H1 (cell line): ENCODE measurements at regions not wholly inside any gene's neighbourhood (a gene's known extent, or its start where the extent isn't known, plus 50 kb on each side); places are given as distances from the start of the nearest gene placed in this dataset.

Source experiments
- CTCF ChIA-PET: fragments of 300-600 bp; sonication (Branson Sonifier 250); formaldehyde crosslinking; loops from one replicate; lab custom pipeline; 2021; ENCODE audit not compliant: partially characterized antibody; lab: Charles Lee
- POLR2A ChIA-PET: fragments of 300-600 bp; sonication (Branson Sonifier 250); formaldehyde crosslinking; loops from one replicate; lab custom pipeline; 2021; ENCODE audit warnings: inconsistent platforms; ENCODE audit not compliant: partially characterized antibody; lab: Charles Lee
- DNase-seq, 2 experiments: peaks; one replicate each; pipeline versions ENCODE4 v3.0.0 to v3.0.0-alpha.2; 2010 to 2022; ENCODE audit warnings: low spot score in 2 of 2, low read depth in 1 of 2, mixed read lengths in 1 of 2
- FAIRE-seq: peaks from 2 replicates; lab custom pipeline; 2011; peaks lifted over from hg19 to GRCh38; lab: Jason Lieb, UNC
- H2AFZ ChIP-seq: 2 replicates; pipeline ENCODE4 v1.8.1; 2012; ENCODE audit warnings: low read length, inconsistent platforms
- H2AK5ac ChIP-seq: 2 replicates; pipeline ENCODE4 v1.6.1; 2013; ENCODE audit warnings: low read depth, low read length
- H2BK120ac ChIP-seq: replicated peaks from 2 replicates; pipeline ENCODE3; 2013; ENCODE audit warnings: low read depth, low read length, inconsistent platforms
- H2BK12ac ChIP-seq: 2 replicates; pipeline ENCODE4 v1.6.1; 2013; ENCODE audit warnings: low read depth, low read length
- H2BK15ac ChIP-seq: 2 replicates; pipeline ENCODE4 v1.6.1; 2013; ENCODE audit warnings: low read length
- H2BK20ac ChIP-seq: 2 replicates; pipeline ENCODE4 v1.6.1; 2013; ENCODE audit warnings: low read length
- H2BK5ac ChIP-seq: 2 replicates; pipeline ENCODE4 v1.6.1; 2013; ENCODE audit warnings: low read depth, low read length
- H3K14ac ChIP-seq: 2 replicates; pipeline ENCODE4 v1.6.1; 2013; ENCODE audit warnings: inconsistent platforms; ENCODE audit not compliant: insufficient read length
- H3K18ac ChIP-seq: 2 replicates; pipeline ENCODE4 v1.6.1; 2013; ENCODE audit warnings: low read length; ENCODE audit errors: extremely low read depth
- H3K23ac ChIP-seq: 2 replicates; pipeline ENCODE4 v1.6.1; 2013; ENCODE audit warnings: inconsistent platforms; ENCODE audit not compliant: insufficient read length
- H3K23me2 ChIP-seq: 2 replicates; pipeline ENCODE4 v1.6.1; 2013; ENCODE audit warnings: low read depth, low read length
- H3K27ac ChIP-seq: 2 replicates; pipeline ENCODE4 v1.6.1; 2011; ENCODE audit warnings: low read depth, low read length, inconsistent platforms
- H3K27me3 ChIP-seq, 4 experiments: replicated peaks in 1 of 4; 1 replicate in 1 of 4; 2 replicates in 3 of 4; pipeline versions ENCODE4 v1.6.1 to v1.8.1; 2011 to 2013; ENCODE audit warnings: low read length in 3 of 4, mild to moderate bottlenecking in 3 of 4, inconsistent platforms in 2 of 4, mixed read lengths in 2 of 4, moderate library complexity in 1 of 4; ENCODE audit not compliant: control insufficient read depth in 3 of 4, insufficient read depth in 3 of 4; ENCODE audit errors: extremely low read depth in 1 of 4
- H3K36me3 ChIP-seq, 4 experiments: 2 replicates each; pipeline versions ENCODE4 v1.6.1 to v1.8.1; 2011 to 2013; ENCODE audit warnings: mild to moderate bottlenecking in 4 of 4, low read length in 3 of 4, moderate library complexity in 2 of 4, control low read depth in 1 of 4, inconsistent platforms in 1 of 4; ENCODE audit not compliant: insufficient read depth in 4 of 4, control insufficient read depth in 2 of 4
- H3K4ac ChIP-seq: replicated peaks from 2 replicates; pipeline ENCODE3; 2013; ENCODE audit warnings: low read length, low read depth, mixed read lengths, inconsistent platforms; ENCODE audit not compliant: insufficient read length
- H3K4me1 ChIP-seq, 4 experiments: replicated peaks in 1 of 4; 1 replicate in 1 of 4; 2 replicates in 3 of 4; pipeline versions ENCODE4 v1.6.1 to v1.8.1; 2011 to 2013; ENCODE audit warnings: low read length in 3 of 4, inconsistent platforms in 2 of 4, mixed read lengths in 1 of 4; ENCODE audit not compliant: insufficient read depth in 4 of 4, control insufficient read depth in 3 of 4
- H3K4me2 ChIP-seq, 2 experiments: 2 replicates each; pipeline versions ENCODE4 v1.6.1 to v1.8.1; 2011 to 2013; ENCODE audit warnings: low read depth in 2 of 2, low read length in 2 of 2, control low read depth in 1 of 2, inconsistent platforms in 1 of 2, mild to moderate bottlenecking in 1 of 2; ENCODE audit not compliant: insufficient read depth in 1 of 2
- H3K4me3 ChIP-seq, 4 experiments: fragments of 200-600, 300-600 bp in 1 of 4; sonication (generic), shearing (Covaris generic), sonication (Bioruptor Twin) in 1 of 4; 2 replicates each; pipeline versions ENCODE4 v1.5.1 to v1.8.1; 2011 to 2016; ENCODE audit warnings: low read length in 4 of 4, low read depth in 3 of 4, control low read depth in 2 of 4, inconsistent platforms in 2 of 4, mild to moderate bottlenecking in 2 of 4, mixed read lengths in 1 of 4, moderate library complexity in 1 of 4; ENCODE audit not compliant: insufficient read depth in 2 of 4; ENCODE audit errors: extremely low read depth in 1 of 4
- H3K56ac ChIP-seq: replicated peaks from 2 replicates; pipeline ENCODE3; 2013; ENCODE audit warnings: low read depth, mild to moderate bottlenecking, mixed read lengths, low read length, inconsistent platforms; ENCODE audit not compliant: insufficient read length
- H3K79me1 ChIP-seq: 2 replicates; pipeline ENCODE4 v1.6.1; 2013; ENCODE audit warnings: low read depth, low read length, control low read depth
- H3K79me2 ChIP-seq, 2 experiments: 2 replicates each; pipeline versions ENCODE4 v1.6.1 to v1.8.1; 2012 to 2013; ENCODE audit warnings: low read length in 2 of 2, mild to moderate bottlenecking in 2 of 2, inconsistent platforms in 1 of 2; ENCODE audit not compliant: insufficient read depth in 2 of 2, control insufficient read depth in 1 of 2
- H3K9ac ChIP-seq, 4 experiments: replicated peaks in 1 of 4; 1 replicate in 1 of 4; 2 replicates in 3 of 4; pipeline versions ENCODE4 v1.6.1 to v1.8.1; 2011 to 2013; ENCODE audit warnings: low read depth in 3 of 4, low read length in 3 of 4, control low read depth in 2 of 4, mild to moderate bottlenecking in 2 of 4, moderate library complexity in 2 of 4, inconsistent platforms in 1 of 4; ENCODE audit errors: extremely low read depth in 1 of 4
- H3K9me3 ChIP-seq, 2 experiments: 2 replicates each; pipeline versions ENCODE4 v1.6.1 to v1.8.1; 2012 to 2013; ENCODE audit warnings: mild to moderate bottlenecking in 2 of 2, moderate library complexity in 2 of 2, control low read depth in 1 of 2, inconsistent platforms in 1 of 2, low read depth in 1 of 2, low read length in 1 of 2, mixed read lengths in 1 of 2; ENCODE audit not compliant: insufficient read depth in 2 of 2
- H4K20me1 ChIP-seq, 2 experiments: replicated peaks in 1 of 2; 2 replicates each; pipeline versions ENCODE3 to v1.8.1; 2011 to 2013; ENCODE audit warnings: inconsistent platforms in 2 of 2, low read length in 2 of 2, mild to moderate bottlenecking in 1 of 2; ENCODE audit not compliant: insufficient read depth in 2 of 2, control insufficient read depth in 1 of 2
- H4K5ac ChIP-seq: 2 replicates; pipeline ENCODE4 v1.6.1; 2013; ENCODE audit warnings: low read length, low read depth, mixed read lengths, inconsistent platforms; ENCODE audit not compliant: insufficient read length
- H4K8ac ChIP-seq: 2 replicates; pipeline ENCODE4 v1.8.0; 2013; ENCODE audit warnings: mild to moderate bottlenecking, moderate library complexity, low read length, inconsistent platforms; ENCODE audit not compliant: insufficient read depth; ENCODE audit errors: extremely low read depth
- H4K91ac ChIP-seq: replicated peaks from 2 replicates; pipeline ENCODE3; 2013; ENCODE audit warnings: low read length, mixed read lengths, inconsistent platforms; ENCODE audit not compliant: insufficient read length
- ASH2L ChIP-seq: fragments of 200-600, 300-600 bp; sonication (generic); IDR thresholded peaks from one replicate; pipeline ENCODE4 v1.7.1; 2017; ENCODE audit warnings: low read length
- BACH1 ChIP-seq: IDR thresholded peaks from 2 replicates; pipeline ENCODE4 v1.6.1; 2012; ENCODE audit warnings: low read length, improper control_type of control experiment
- BRCA1 ChIP-seq: IDR thresholded peaks from 2 replicates; pipeline ENCODE4 v1.6.1; 2012; ENCODE audit warnings: low read depth, low read length, improper control_type of control experiment
- CBX5 ChIP-seq: fragments of 300-800, 300-1000 bp; sonication (generic); IDR thresholded peaks from 2 replicates; pipeline ENCODE4 v1.7.1; 2016; ENCODE audit warnings: antibody characterized with exemption, low read length, low read depth
- CEBPB ChIP-seq: IDR thresholded peaks from 2 replicates; pipeline ENCODE4 v1.6.1; 2012; ENCODE audit warnings: low read depth, low read length
- CHD1 ChIP-seq: IDR thresholded peaks from 2 replicates; pipeline ENCODE4 v1.6.1; 2012; ENCODE audit warnings: low read depth, low read length, improper control_type of control experiment
- CHD2 ChIP-seq: IDR thresholded peaks from 2 replicates; pipeline ENCODE4 v1.6.1; 2012; ENCODE audit warnings: low read length, improper control_type of control experiment
- GABPA ChIP-seq: IDR thresholded peaks from 2 replicates; pipeline ENCODE4 v1.6.1; 2011; ENCODE audit warnings: mild to moderate bottlenecking, low read length, moderate library complexity, borderline replicate concordance; ENCODE audit not compliant: insufficient read depth
- GTF2F1 ChIP-seq: IDR thresholded peaks from 2 replicates; pipeline ENCODE4 v1.6.1; 2012; ENCODE audit warnings: low read depth, low read length, improper control_type of control experiment, borderline replicate concordance
- JUN ChIP-seq: IDR thresholded peaks from 2 replicates; pipeline ENCODE4 v1.6.1; 2011; ENCODE audit warnings: low read depth, mild to moderate bottlenecking, improper control_type of control experiment, low read length
- PHF8 ChIP-seq: fragments of 200-600 bp; sonication (generic); conservative IDR thresholded peaks from 2 replicates; pipeline ENCODE4 v1.7.1; 2012; ENCODE audit warnings: low read depth, mild to moderate bottlenecking, inconsistent platforms, low read length, moderate library complexity
- POLR2AphosphoS5 ChIP-seq: IDR thresholded peaks from 2 replicates; pipeline ENCODE4 v1.6.1; 2011; ENCODE audit warnings: low read depth, low read length
- SP4 ChIP-seq: IDR thresholded peaks from 2 replicates; pipeline ENCODE4 v1.6.1; 2012; ENCODE audit warnings: low read length, inconsistent platforms
- TAF1 ChIP-seq: IDR thresholded peaks from 2 replicates; pipeline ENCODE4 v1.6.1; 2011; ENCODE audit warnings: mild to moderate bottlenecking, low read depth, low read length
- TAF7 ChIP-seq: optimal IDR thresholded peaks from 2 replicates; pipeline ENCODE3; 2011; ENCODE audit warnings: low read depth, mild to moderate bottlenecking, inconsistent platforms, low read length, moderate library complexity, borderline replicate concordance
- ZNF274 ChIP-seq: IDR thresholded peaks from 2 replicates; pipeline ENCODE4 v1.7.0; 2012; ENCODE audit warnings: low read length, borderline replicate concordance; ENCODE audit errors: extremely low read depth
- WGBS, 2 experiments: shearing (Covaris generic) in 1 of 2; methylation state at CpG; one replicate each; pipeline versions ENCODE4 v1.1.6 to v1.1.7; 2013 to 2015; ENCODE audit warnings: low lambda C conversion rate in 2 of 2, mixed read lengths in 2 of 2, inconsistent platforms in 1 of 2, low coverage in 1 of 2, missing lambda C conversion rate in 1 of 2; ENCODE audit not compliant: insufficient replicate concordance in 2 of 2, insufficient coverage in 1 of 2, insufficient read length in 1 of 2; ENCODE audit errors: extremely low coverage in 1 of 2, missing lambda C conversion rate in 1 of 2; 5-methylcytosine and 5-hydroxymethylcytosine counted together
- TF ChIP-seq, protein P1 (sequence below): IDR thresholded peaks from 2 replicates; pipeline ENCODE4 v1.6.1; 2011; ENCODE audit warnings: low read depth, mild to moderate bottlenecking, low read length; ENCODE audit not compliant: insufficient read depth

DNA sequence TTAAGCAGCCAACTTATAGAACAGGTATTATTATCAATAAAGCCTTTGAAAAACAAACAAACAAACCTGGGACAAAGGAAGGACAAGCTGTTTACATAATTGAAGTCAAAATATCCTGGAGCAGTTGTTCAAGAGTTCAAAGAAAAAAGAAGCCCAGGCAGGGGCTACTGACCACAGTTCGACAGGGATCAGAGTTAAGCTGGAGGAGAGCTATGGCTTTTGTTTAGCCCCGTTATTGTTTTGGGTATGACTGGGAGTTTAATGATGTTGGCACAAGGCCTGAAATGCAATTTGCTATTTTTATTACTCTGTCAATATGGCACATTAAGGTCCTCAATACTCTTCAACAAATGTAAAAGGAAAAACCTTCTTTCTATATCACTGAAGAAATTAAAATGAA, 624.4 kb upstream of the KLHL1 start:
- no peak overlapping the region for H3K9ac ChIP-seq
- no peaks in the 10 kb centered on the region for H3K79me2 ChIP-seq
- H2BK15ac ChIP-seq = no peak overlapping the region
- H3K23ac ChIP-seq = no peak overlapping the region
- no peak overlapping the region for H2AK5ac ChIP-seq
- no peak overlapping the region for H3K4me3 ChIP-seq
- no peaks in the 10 kb centered on the region for H3K4me1 ChIP-seq
- no peak overlapping the region for H2BK120ac ChIP-seq
- no peaks in the 10 kb centered on the region for H3K79me1 ChIP-seq
- H4K20me1 ChIP-seq = no peaks in the 10 kb centered on the region
- H3K14ac ChIP-seq = no peak overlapping the region
- H3K27me3 ChIP-seq = no peaks in the 10 kb centered on the region
- no peak overlapping the region for H2AFZ ChIP-seq
- no peaks in the 10 kb centered on the region for H3K36me3 ChIP-seq
- H2BK12ac ChIP-seq = no peak overlapping the region
- no peaks in the 10 kb centered on the region for H3K9me3 ChIP-seq
- POLR2A ChIA-PET = no interaction called here
- 93% methylated on average over 2 of the region's 2 CpGs; no CpG with 5 or more reads in 1 of the 2 experiments for WGBS, 2 experiments
- no peak overlapping the region for H4K5ac ChIP-seq
- DNase-seq (no peak), FAIRE-seq (no peak)
- H2BK20ac ChIP-seq = no peak overlapping the region
- CTCF ChIA-PET = interaction anchor here (0.9 kb wide), 1 partner anchor 10 kb away, joined by 3 read pairs; no protein-coding TSS in a partner anchor
- no peak overlapping the region for H3K18ac ChIP-seq
- H3K27ac ChIP-seq = no peak overlapping the region
- H3K23me2 ChIP-seq = no peaks in the 10 kb centered on the region
- no peak overlapping the region for H4K91ac ChIP-seq
- no peak overlapping the region for H3K4ac ChIP-seq
- H3K4me2 ChIP-seq = no peak overlapping the region
- H2BK5ac ChIP-seq = no peak overlapping the region
- H3K56ac ChIP-seq = no peak overlapping the region
- no peak overlapping the region for H4K8ac ChIP-seq
- TF ChIP-seq JUN = no peak
- TF ChIP-seq PHF8 = no peak
- TF ChIP-seq CHD1 = no peak
- no peak for TF ChIP-seq SP4
- no peak for TF ChIP-seq GABPA
- TF ChIP-seq BACH1 = no peak
- TF ChIP-seq CHD2 = no peak
- no peak for TF ChIP-seq POLR2AphosphoS5
- TF ChIP-seq ASH2L = no peak
- no peak for TF ChIP-seq ZNF274
- no peak for TF ChIP-seq TAF1
- no peak for TF ChIP-seq GTF2F1
- no peak for TF ChIP-seq TAF7
- no peak for TF ChIP-seq BRCA1
- TF ChIP-seq, protein P1, sequence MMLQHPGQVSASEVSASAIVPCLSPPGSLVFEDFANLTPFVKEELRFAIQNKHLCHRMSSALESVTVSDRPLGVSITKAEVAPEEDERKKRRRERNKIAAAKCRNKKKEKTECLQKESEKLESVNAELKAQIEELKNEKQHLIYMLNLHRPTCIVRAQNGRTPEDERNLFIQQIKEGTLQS = no peak
- no peak for TF ChIP-seq CEBPB
- no peak for TF ChIP-seq CBX5
